ENCODE measurements at regions not wholly inside any gene's neighbourhood (a gene's known extent, or its start where the extent isn't known, plus 50 kb on each side); places are given as distances from the start of the nearest gene placed in this dataset.

DNA sequence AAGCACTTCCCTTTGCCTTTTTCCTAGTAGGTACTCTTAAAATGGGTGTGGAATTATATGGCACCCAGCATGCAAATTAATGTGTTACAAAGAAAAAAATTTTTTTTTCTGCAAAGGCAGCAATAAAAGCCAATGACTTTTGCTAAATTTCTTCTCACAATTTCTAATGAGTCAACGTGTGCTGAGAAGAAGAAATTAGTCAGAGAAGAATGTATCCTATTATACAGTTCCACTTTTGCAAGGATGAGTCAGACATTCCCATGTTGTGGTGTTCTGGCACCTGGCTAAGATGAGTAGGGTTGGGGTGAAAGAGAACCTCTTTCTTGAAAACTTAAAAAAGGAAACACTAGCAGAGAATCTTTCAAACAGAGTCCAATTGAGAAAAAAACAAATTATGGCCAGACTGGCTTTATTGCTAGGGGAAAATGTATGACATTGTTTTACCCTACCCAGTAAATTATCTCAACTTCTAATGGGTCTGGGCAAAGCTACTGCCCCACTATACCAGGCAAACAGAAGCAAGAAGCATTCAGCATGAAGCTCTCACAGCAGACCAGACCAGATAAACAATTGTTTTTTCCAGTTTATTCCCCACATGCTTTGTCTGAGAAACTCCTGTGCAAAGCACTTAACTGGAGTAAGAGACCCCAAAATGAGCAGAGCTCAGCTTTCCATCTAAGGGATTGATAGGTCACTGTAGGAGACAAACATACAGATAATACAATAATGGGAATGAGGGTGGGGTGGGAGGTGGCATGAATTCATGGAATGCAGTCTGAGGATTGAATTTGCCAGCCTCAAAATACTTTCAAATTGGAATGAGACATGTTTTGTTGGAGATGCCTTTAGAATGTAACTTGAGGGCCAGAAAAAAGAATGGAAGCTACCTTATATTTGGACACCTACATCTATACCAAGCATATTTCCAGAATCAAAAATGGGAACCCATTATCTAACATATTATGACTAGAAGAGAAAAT, 220.8 kb upstream of the RFX3 start:
- Histone ChIP-seq H3K9me3 (no peaks in the 10 kb centered on the region), H3K36me3 (no peaks in the 10 kb centered on the region), H3K4me1 (peaks cover 0 to 1% of the 10 kb centered on the region in 2 donors), H3K27me3 (no peaks in the 10 kb centered on the region), H3K27ac (peak overlapping the region; percentile 33 to 39), H3K4me3 (no peak overlapping the region)
- TF ChIP-seq, protein P1, sequence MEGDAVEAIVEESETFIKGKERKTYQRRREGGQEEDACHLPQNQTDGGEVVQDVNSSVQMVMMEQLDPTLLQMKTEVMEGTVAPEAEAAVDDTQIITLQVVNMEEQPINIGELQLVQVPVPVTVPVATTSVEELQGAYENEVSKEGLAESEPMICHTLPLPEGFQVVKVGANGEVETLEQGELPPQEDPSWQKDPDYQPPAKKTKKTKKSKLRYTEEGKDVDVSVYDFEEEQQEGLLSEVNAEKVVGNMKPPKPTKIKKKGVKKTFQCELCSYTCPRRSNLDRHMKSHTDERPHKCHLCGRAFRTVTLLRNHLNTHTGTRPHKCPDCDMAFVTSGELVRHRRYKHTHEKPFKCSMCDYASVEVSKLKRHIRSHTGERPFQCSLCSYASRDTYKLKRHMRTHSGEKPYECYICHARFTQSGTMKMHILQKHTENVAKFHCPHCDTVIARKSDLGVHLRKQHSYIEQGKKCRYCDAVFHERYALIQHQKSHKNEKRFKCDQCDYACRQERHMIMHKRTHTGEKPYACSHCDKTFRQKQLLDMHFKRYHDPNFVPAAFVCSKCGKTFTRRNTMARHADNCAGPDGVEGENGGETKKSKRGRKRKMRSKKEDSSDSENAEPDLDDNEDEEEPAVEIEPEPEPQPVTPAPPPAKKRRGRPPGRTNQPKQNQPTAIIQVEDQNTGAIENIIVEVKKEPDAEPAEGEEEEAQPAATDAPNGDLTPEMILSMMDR (IDR thresholded peaks at IDR 0.05): no peak
- TF ChIP-seq POLR2A (IDR thresholded peaks at IDR 0.05) (no peak), POLR2AphosphoS5 (IDR thresholded peaks at IDR 0.05) (no peak)
- peak in 1 of 2 donors; percentile 48 for DNase-seq (ENCODE audit: low spot score in 2 of 2)
- intact Hi-C loops (cut with DNase I; ENCODE audit: low total_unique reads): no loop called here

- no peak for DNase-seq (ENCODE audit: low spot score in 2 of 2)
- no peak overlapping the region for H3K27ac ChIP-seq
- intact Hi-C loops (cut with DNase I; ENCODE audit: low total_unique reads): no loop called here
- no peak overlapping the region for H3K4me3 ChIP-seq
- no peaks in the 10 kb centered on the region for H3K36me3 ChIP-seq
- TF ChIP-seq, protein P1 (IDR thresholded peaks at IDR 0.05): no peak
- TF ChIP-seq POLR2A (IDR thresholded peaks at IDR 0.05): no peak
- TF ChIP-seq POLR2AphosphoS5 (IDR thresholded peaks at IDR 0.05): no peak
- no peaks in the 10 kb centered on the region for H3K27me3 ChIP-seq
- peaks cover 0 to 5% of the 10 kb centered on the region in 2 donors for H3K4me1 ChIP-seq
- H3K9me3 ChIP-seq: no peaks in the 10 kb centered on the region
Observed at GRCh38 chr9:3743901-3744413, 218.2 kb upstream of the RFX3 start.

DNA sequence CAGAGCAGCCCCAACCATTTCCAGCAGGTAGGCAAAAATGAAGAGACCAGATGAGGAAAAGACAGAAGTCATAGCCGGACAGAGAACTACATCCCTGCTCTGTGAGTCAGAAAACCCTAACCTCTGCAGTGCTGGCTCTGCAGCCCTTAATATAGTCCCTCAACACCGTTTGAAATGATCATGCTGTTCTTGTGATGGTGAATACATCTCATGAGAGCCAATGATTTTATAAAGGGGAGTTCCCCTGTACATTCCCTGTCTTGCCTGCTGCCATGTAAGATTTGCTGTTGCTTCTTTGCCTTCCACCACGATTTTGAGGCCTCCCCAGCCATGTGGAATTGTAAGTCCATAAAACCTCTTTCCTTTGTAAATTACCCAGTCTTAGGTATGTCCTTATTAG, 216.8 kb upstream of the RFX3 start:
- H3K4me1 ChIP-seq: peaks cover 0 to 5% of the 10 kb centered on the region in 2 donors
- DNase-seq (ENCODE audit: low spot score in 2 of 2): no peak

DNA sequence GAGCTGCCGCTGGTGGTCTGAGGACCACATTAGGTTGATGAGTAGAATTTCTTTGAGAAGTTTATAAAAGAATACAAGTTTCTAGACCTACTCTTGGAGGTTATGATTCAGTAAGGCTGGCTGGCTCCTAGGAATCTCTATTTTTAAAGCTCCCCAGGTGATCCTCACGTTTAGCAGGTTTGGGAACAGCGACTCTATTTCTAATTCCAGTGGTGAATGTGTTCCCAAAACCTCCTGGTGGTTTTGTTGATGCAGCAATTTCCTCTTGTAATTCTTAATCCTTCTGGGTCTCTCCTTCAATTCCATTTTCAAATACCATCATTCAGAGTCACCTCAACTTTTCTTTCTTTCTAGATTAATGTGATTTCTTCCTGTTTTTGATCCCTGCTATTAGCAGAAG, 215.9 kb upstream of the RFX3 start:
- Histone ChIP-seq H3K27me3 (no peaks in the 10 kb centered on the region), H3K4me1 (peaks cover 0 to 5% of the 10 kb centered on the region in 2 donors), H3K27ac (no peak overlapping the region), H3K9me3 (no peaks in the 10 kb centered on the region), H3K4me3 (no peak overlapping the region), H3K36me3 (no peaks in the 10 kb centered on the region)
- DNase-seq (ENCODE audit: low spot score in 2 of 2): no peak
- TF ChIP-seq, protein P1 (IDR thresholded peaks at IDR 0.05): no peak
- TF ChIP-seq POLR2A (IDR thresholded peaks at IDR 0.05) (no peak), POLR2AphosphoS5 (IDR thresholded peaks at IDR 0.05) (no peak)
- intact Hi-C loops (cut with DNase I; ENCODE audit: low total_unique reads): no loop called here

More for the DNA sequence above, 216.8 kb upstream of the RFX3 start:
- no peak overlapping the region for H3K27ac ChIP-seq
- intact Hi-C loops (cut with DNase I; ENCODE audit: low total_unique reads): no loop called here
- no peak for TF ChIP-seq POLR2AphosphoS5 (IDR thresholded peaks at IDR 0.05)
- TF ChIP-seq, protein P1 (IDR thresholded peaks at IDR 0.05): no peak
- H3K4me3 ChIP-seq: no peak overlapping the region
- H3K9me3 ChIP-seq: no peaks in the 10 kb centered on the region
- no peaks in the 10 kb centered on the region for H3K27me3 ChIP-seq
- no peaks in the 10 kb centered on the region for H3K36me3 ChIP-seq

Data from breast epithelium (tissue), 4 donors.